H9 (cell line): ENCODE measurements at regions not wholly inside any gene's neighbourhood (a gene's known extent, or its start where the extent isn't known, plus 50 kb on each side); places are given as distances from the start of the nearest gene placed in this dataset.

Experiments
- DNase-seq: peaks from one replicate; pipeline ENCODE4 v3.0.0-alpha.2; 2017
- H2AFZ ChIP-seq: one replicate; pipeline ENCODE4 v1.6.1; 2013; ENCODE audit warnings: mild to moderate bottlenecking, low read length, control low read depth, moderate library complexity
- H2AK5ac ChIP-seq: 2 replicates; pipeline ENCODE4 v1.6.1; 2013; ENCODE audit warnings: low read length, control low read depth, mixed read lengths; ENCODE audit not compliant: insufficient read length
- H2BK120ac ChIP-seq: one replicate; pipeline ENCODE4 v1.6.1; 2013; ENCODE audit warnings: low read depth, mild to moderate bottlenecking, low read length, control low read depth, inconsistent platforms; ENCODE audit not compliant: poor library complexity, severe bottlenecking
- H2BK12ac ChIP-seq: 2 replicates; pipeline ENCODE4 v1.6.1; 2013; ENCODE audit warnings: low read length, control low read depth, mixed read lengths, low read depth; ENCODE audit not compliant: insufficient read length
- H2BK15ac ChIP-seq: 2 replicates; pipeline ENCODE4 v1.6.1; 2013; ENCODE audit warnings: low read depth, low read length, control low read depth
- H2BK20ac ChIP-seq: one replicate; pipeline ENCODE4 v1.6.1; 2013; ENCODE audit warnings: low read depth, mild to moderate bottlenecking, low read length, control low read depth, inconsistent platforms; ENCODE audit not compliant: poor library complexity, severe bottlenecking
- H2BK5ac ChIP-seq: 2 replicates; pipeline ENCODE4 v1.6.1; 2013; ENCODE audit warnings: low read length, control low read depth, mixed read lengths; ENCODE audit not compliant: insufficient read length
- H3K14ac ChIP-seq: 2 replicates; pipeline ENCODE4 v1.6.1; 2013; ENCODE audit warnings: low read length, control low read depth; ENCODE audit not compliant: insufficient read depth
- H3K18ac ChIP-seq: 2 replicates; pipeline ENCODE4 v1.6.1; 2013; ENCODE audit warnings: low read depth, mild to moderate bottlenecking, mixed read lengths, low read length, control low read depth; ENCODE audit not compliant: insufficient read length
- H3K23ac ChIP-seq: 2 replicates; pipeline ENCODE4 v1.6.1; 2013; ENCODE audit warnings: low read length, control low read depth, mixed read lengths, low read depth; ENCODE audit not compliant: insufficient read length
- H3K23me2 ChIP-seq: 2 replicates; pipeline ENCODE4 v1.6.1; 2013; ENCODE audit warnings: low read depth, mild to moderate bottlenecking, mixed read lengths, low read length, control low read depth; ENCODE audit not compliant: insufficient read length, poor library complexity, severe bottlenecking
- H3K27ac ChIP-seq: 2 replicates; pipeline ENCODE4 v1.5.1; 2013; ENCODE audit warnings: low read length, control low read depth, mixed read lengths, low read depth; ENCODE audit not compliant: insufficient read length
- H3K27me3 ChIP-seq: 2 replicates; pipeline ENCODE4 v1.6.1; 2013; ENCODE audit warnings: low read length, control low read depth, inconsistent platforms; ENCODE audit not compliant: insufficient read depth
- H3K4ac ChIP-seq: 2 replicates; pipeline ENCODE4 v1.6.1; 2013; ENCODE audit warnings: low read depth, mild to moderate bottlenecking, control low read depth, inconsistent platforms, low read length, moderate library complexity
- H3K4me1 ChIP-seq: 2 replicates; pipeline ENCODE4 v1.6.1; 2013; ENCODE audit warnings: low read length, control low read depth, inconsistent platforms; ENCODE audit not compliant: insufficient read depth
- H3K4me2 ChIP-seq: 2 replicates; pipeline ENCODE4 v1.6.1; 2013; ENCODE audit warnings: low read length, control low read depth, mixed read lengths; ENCODE audit not compliant: insufficient read length, insufficient read depth
- H3K56ac ChIP-seq: 2 replicates; pipeline ENCODE4 v1.6.1; 2013; ENCODE audit warnings: low read depth, mild to moderate bottlenecking, mixed read lengths, low read length, control low read depth; ENCODE audit not compliant: insufficient read length
- H3K79me1 ChIP-seq: 2 replicates; pipeline ENCODE4 v1.6.1; 2013; ENCODE audit warnings: low read depth, mild to moderate bottlenecking, moderate library complexity, low read length, control low read depth, inconsistent platforms; ENCODE audit not compliant: insufficient read depth, poor library complexity, severe bottlenecking
- H3K79me2 ChIP-seq: 2 replicates; pipeline ENCODE4 v1.6.1; 2013; ENCODE audit warnings: low read length, control low read depth, inconsistent platforms; ENCODE audit not compliant: insufficient read depth
- H3K9ac ChIP-seq: 2 replicates; pipeline ENCODE4 v1.6.1; 2013; ENCODE audit warnings: low read length, control low read depth, mixed read lengths; ENCODE audit not compliant: insufficient read length; ENCODE audit errors: extremely low read depth
- H3K9me3 ChIP-seq: one replicate; pipeline ENCODE4 v1.6.1; 2013; ENCODE audit warnings: low read depth, low read length, inconsistent platforms; ENCODE audit not compliant: control insufficient read depth
- H3T11ph ChIP-seq: one replicate; pipeline ENCODE4 v1.6.1; 2013; ENCODE audit warnings: mild to moderate bottlenecking, low read length, control low read depth, inconsistent platforms
- H4K20me1 ChIP-seq: one replicate; pipeline ENCODE4 v1.6.1; 2013; ENCODE audit not compliant: control insufficient read depth, insufficient read length, insufficient read depth
- H4K5ac ChIP-seq: 2 replicates; pipeline ENCODE4 v1.6.1; 2013; ENCODE audit warnings: low read depth, mild to moderate bottlenecking, mixed read lengths, low read length, control low read depth; ENCODE audit not compliant: insufficient read length
- H4K8ac ChIP-seq: replicated peaks from 2 replicates; pipeline ENCODE4 v1.6.1; 2013; ENCODE audit warnings: low read length, control low read depth, mixed read lengths, low read depth; ENCODE audit not compliant: insufficient read length
- H4K91ac ChIP-seq: 2 replicates; pipeline ENCODE4 v1.6.1; 2013; ENCODE audit warnings: low read depth, mild to moderate bottlenecking, moderate library complexity, mixed read lengths, low read length, control low read depth; ENCODE audit not compliant: insufficient read length
- H3K27ac Mint-ChIP-seq, 3 experiments: 2 replicates in 2 of 3; 3 replicates in 1 of 3; pipeline ENCODE4 v1.8.0; 2020 to 2021; ENCODE audit warnings: mixed read lengths in 3 of 3, mild to moderate bottlenecking in 1 of 3, moderate library complexity in 1 of 3
- H3K27me3 Mint-ChIP-seq: 2 replicates; pipeline ENCODE4 v1.8.0; 2021; ENCODE audit warnings: low read depth, mild to moderate bottlenecking, moderate library complexity, mixed read lengths
- H3K36me3 Mint-ChIP-seq, 3 experiments: 2 replicates in 2 of 3; 3 replicates in 1 of 3; pipeline ENCODE4 v1.8.0; 2020 to 2021; ENCODE audit warnings: low read depth in 3 of 3, mixed read lengths in 3 of 3; ENCODE audit not compliant: insufficient read depth in 1 of 3
- H3K4me1 Mint-ChIP-seq, 2 experiments: 2 replicates each; pipeline ENCODE4 v1.8.0; 2020; ENCODE audit warnings: mixed read lengths in 2 of 2
- H3K4me3 Mint-ChIP-seq, 2 experiments: 2 replicates in 1 of 2; 3 replicates in 1 of 2; pipeline ENCODE4 v1.8.0; 2020 to 2021; ENCODE audit warnings: mild to moderate bottlenecking in 2 of 2, mixed read lengths in 2 of 2, moderate library complexity in 1 of 2
- H3K9me3 Mint-ChIP-seq, 2 experiments: 2 replicates in 1 of 2; 3 replicates in 1 of 2; pipeline ENCODE4 v1.8.0; 2020; ENCODE audit warnings: mild to moderate bottlenecking in 2 of 2, mixed read lengths in 2 of 2, moderate library complexity in 1 of 2
- CTCF ChIP-seq: fragments of 200-600 bp; sonication (generic); conservative IDR thresholded peaks from 3 replicates; pipeline ENCODE4 v1.8.0; 2021; ENCODE audit warnings: antibody characterized with exemption, mild to moderate bottlenecking
- WGBS: extraction: QIAGEN DNeasy Blood & Tissue Kit; methylation state at CpG from one replicate; pipeline ENCODE4 v1.1.7; 2013; ENCODE audit warnings: missing lambda C conversion rate, low lambda C conversion rate, mixed read lengths; ENCODE audit not compliant: insufficient read length; ENCODE audit errors: extremely low coverage; 5-methylcytosine and 5-hydroxymethylcytosine counted together

GRCh38 chr3:177476495-177476894, 279.2 kb upstream of the TBL1XR1 start:
- Histone ChIP-seq H3T11ph (no peak overlapping the region), H3K23me2 (no peaks in the 10 kb centered on the region), H3K79me2 (no peaks in the 10 kb centered on the region), H3K27me3 (no peaks in the 10 kb centered on the region), H3K23ac (no peak overlapping the region), H3K14ac (no peak overlapping the region), H3K9ac (no peak overlapping the region), H2BK5ac (no peak overlapping the region), H3K79me1 (no peaks in the 10 kb centered on the region), H4K20me1 (no peaks in the 10 kb centered on the region), H3K4me2 (no peak overlapping the region), H2BK20ac (no peak overlapping the region), H4K5ac (no peak overlapping the region), H2AFZ (no peak overlapping the region), H3K27ac (no peak overlapping the region), H2BK12ac (no peak overlapping the region), H3K18ac (no peak overlapping the region), H4K91ac (no peak overlapping the region), H3K9me3 (no peaks in the 10 kb centered on the region), H2AK5ac (no peak overlapping the region), H2BK120ac (no peak overlapping the region), H3K4me1 (no peaks in the 10 kb centered on the region), H2BK15ac (no peak overlapping the region), H4K8ac (no peak overlapping the region), H3K56ac (no peak overlapping the region), H3K4ac (no peak overlapping the region)
- H3K27ac Mint-ChIP-seq = no peak overlapping the region
- no peak overlapping the region for H3K4me3 Mint-ChIP-seq
- H3K27me3 Mint-ChIP-seq = no peaks in the 10 kb centered on the region
- H3K36me3 Mint-ChIP-seq = no peaks in the 10 kb centered on the region
- TF ChIP-seq CTCF = no peak
- H3K9me3 Mint-ChIP-seq = no peaks in the 10 kb centered on the region
- H3K4me1 Mint-ChIP-seq = peaks cover 5 to 12% of the 10 kb centered on the region in 2 experiments
- no CpG with 5 or more reads among the region's 7 CpGs for WGBS
- DNase-seq = no peak
